HG03175 (cell line): ENCODE measurements at regions not wholly inside any gene's neighbourhood (a gene's known extent, or its start where the extent isn't known, plus 50 kb on each side); places are given as distances from the start of the nearest gene placed in this dataset.

Experiments used
- ATAC-seq: cut with Tn5 transposase; IDR thresholded peaks from one replicate; pipeline ENCODE4 v1.9.1; 2021; ENCODE audit warnings: mild to moderate bottlenecking, moderate library complexity; ENCODE audit not compliant: unreplicated experiment

- ATAC-seq: no peak
Measured at GRCh38 chr3:103926936-103927335, 1439.8 kb upstream of the ALCAM start.

DNA sequence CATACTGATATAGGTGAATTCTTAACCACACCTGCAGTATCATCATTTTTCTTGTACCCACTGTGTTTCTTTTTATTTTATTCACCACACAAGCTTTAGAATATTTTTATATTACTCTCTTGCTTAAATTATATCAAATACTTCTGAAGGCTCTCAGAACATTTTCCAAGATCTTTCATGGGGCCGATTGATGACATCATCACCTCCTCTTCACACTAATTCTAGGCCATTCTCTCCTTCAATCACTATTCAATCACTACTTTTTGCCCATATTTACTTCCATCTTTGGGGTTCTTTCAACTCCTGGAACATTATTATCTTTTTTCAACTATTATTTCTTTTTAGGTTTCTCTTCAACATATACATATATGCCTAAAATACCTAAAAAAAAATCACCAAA is 1438.8 kb upstream of the ALCAM start:
- no peak for ATAC-seq

DNA sequence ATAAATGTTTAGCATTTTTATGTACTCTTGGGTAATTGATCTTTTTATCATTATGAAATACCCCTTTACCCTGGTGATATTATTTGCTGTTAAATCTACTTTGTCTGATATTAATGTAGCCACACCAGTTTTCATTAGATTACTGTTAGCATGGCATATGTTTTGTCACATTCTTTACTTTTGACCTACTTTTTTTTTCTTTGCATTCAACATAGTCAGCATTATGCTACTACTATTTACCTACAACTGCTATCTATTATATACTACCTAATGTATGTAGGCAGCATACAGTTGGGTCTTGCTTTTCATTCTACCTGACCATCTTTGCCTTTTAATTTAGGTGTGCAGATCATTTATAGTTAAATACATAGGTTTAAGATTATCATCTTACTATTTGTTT is 1429.6 kb upstream of the ALCAM start:
- ATAC-seq: no peak

GRCh38 chr3:103947062-103947461 is 1419.6 kb upstream of the ALCAM start:
- ATAC-seq: no peak

DNA sequence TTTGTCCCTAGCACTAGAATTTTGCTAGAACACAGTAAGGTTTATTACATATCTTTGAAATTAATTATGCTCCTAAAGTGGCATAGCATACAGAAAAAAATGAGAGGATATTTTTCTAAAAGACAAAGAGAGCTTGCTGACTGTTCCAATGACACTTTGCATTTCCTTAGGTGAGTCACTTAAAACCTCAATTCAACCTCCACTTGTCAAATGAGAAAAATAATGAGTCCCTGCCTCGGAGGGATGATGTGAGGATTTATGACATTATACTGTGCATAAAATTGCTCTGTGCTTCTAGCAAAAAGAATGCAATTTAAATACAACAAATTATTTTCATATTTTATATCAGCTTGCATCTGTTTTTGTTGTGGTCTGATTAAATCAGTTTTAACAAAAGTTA is 1417.0 kb upstream of the ALCAM start:
- no peak for ATAC-seq

DNA sequence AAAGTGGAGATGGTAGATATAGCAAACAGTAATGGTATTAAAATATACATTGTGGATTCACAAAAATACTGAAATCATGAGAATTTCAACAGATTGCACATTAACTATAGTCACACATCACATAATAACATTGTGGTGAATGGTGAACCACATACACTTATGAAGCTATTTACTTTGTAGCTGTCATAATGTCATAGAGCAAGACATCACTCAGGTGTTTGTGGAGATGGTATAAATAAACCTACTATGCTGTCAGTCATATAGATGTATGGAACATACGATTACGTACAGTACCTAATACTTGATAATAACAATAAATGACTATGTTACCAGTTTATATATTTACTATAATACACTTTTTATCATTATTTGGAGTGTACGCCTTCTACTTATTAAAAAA is 1416.0 kb upstream of the ALCAM start:
- no peak for ATAC-seq

- ATAC-seq: no peak
Measured at GRCh38 chr3:103953796-103954195, 1412.9 kb upstream of the ALCAM start.

DNA sequence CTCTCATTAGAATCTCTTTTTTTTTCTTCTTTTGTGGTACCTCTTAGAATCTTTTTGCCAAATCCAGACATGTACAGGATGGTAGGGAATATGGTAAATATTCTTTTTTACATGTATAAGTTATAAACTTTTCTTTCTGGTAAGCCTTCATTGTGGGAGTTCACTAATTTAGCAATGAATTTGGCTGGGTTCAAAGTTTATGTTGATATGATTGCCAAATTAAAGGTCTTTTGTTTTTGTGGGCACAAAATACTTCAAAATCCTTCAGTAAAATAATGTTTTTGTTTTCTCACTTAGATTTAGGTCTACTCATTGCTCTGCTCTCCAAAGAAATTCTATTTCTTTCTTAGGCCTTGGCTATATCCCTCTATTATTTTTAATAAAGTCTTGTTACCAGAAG is 1405.9 kb upstream of the ALCAM start:
- ATAC-seq: no peak

GRCh38 chr3:103963599-103963998 is 1403.1 kb upstream of the ALCAM start:
- ATAC-seq: no peak

DNA sequence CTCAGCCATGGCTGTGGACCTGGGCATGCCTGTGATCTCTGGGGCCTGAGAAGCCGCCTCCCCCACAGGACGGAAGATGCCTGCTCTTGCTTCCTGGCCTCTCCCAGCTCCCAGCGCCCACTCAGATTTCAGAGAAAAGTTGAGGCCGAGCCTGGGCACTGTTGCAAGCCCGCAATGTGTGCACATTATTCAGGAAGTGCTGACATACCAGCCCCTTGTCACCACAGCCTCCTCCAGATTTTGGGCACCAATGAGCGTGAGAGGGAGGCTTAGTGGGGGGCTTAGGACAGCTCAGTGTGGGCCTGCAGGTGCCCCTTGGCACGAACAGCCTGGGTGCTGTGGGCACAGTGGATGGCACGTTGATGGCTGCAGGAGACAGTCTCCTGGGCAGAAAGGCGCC is 1400.9 kb upstream of the ALCAM start:
- no peak for ATAC-seq

- no peak for ATAC-seq
Measured at GRCh38 chr3:103966749-103967148, 1400.0 kb upstream of the ALCAM start.

- ATAC-seq: peak; percentile 79
Measured at GRCh38 chr3:103968131-103968530, 1398.6 kb upstream of the ALCAM start.

- peak; percentile 83 for ATAC-seq
Measured at GRCh38 chr3:103968751-103969150, 1398.0 kb upstream of the ALCAM start.

DNA sequence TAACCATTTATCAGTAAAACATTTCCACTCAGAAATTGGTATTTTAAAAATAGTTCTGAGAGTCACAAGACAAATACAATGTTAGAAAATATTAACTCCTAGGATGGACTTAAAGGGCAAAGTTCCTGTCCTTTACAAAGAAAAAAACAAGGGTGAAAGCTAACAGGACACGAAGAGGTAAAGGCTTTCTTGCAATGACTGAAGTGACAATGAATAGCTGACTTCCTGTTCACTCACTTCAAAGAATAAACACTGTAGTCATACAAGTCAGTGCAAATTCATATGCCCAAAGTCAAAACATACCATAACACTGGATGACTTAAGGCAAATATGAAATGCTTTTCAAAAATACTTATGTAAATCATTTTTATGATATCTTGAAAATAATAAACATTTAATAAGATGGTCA is 1389.8 kb upstream of the ALCAM start:
- peak; percentile 91 for ATAC-seq

DNA sequence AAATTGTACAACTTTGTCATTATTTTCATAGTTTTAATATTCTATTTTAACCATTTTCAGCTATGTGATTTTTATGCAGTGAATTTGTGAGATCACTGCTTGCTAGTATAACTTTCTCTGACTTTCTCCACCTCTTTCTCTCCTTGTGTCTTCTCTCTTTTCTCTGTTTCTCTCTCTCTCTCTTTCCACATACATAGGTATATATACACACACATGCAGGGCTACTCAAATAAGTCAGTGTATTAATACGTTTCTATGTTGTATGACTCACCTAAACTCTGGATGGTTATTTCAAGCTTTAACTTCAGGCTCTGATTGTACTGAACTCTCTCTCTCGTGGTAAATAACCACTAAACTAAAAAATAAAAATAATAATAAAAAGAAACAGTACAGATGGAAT is 1389.3 kb upstream of the ALCAM start:
- no peak for ATAC-seq

- ATAC-seq: no peak
Measured at GRCh38 chr3:103991461-103992115, 1375.1 kb upstream of the ALCAM start.

GRCh38 chr3:103992469-103992868 is 1374.2 kb upstream of the ALCAM start:
- ATAC-seq: no peak

DNA sequence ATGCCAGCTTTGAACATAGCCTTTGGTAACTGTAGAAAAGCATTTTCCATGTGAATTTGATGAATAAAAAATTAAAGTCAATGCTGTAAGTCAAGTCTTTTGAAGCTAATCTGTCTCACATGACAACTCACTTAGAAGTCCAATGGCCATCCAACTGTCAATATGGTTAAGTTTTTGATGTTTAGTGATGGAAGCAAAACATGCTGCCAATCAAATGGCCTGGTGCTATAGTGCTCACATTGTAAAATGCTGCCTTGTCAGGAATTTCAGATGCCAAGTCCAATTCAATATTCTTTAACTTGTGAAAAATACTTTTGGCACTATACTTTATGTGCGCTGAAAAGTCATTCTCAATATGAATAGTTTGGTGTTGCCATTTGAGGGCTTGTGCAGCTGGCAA is 1361.8 kb upstream of the ALCAM start:
- no peak for ATAC-seq

GRCh38 chr3:104005815-104006214 is 1360.9 kb upstream of the ALCAM start:
- ATAC-seq: no peak

- ATAC-seq: no peak
Measured at GRCh38 chr3:104018541-104018940, 1348.2 kb upstream of the ALCAM start.

DNA sequence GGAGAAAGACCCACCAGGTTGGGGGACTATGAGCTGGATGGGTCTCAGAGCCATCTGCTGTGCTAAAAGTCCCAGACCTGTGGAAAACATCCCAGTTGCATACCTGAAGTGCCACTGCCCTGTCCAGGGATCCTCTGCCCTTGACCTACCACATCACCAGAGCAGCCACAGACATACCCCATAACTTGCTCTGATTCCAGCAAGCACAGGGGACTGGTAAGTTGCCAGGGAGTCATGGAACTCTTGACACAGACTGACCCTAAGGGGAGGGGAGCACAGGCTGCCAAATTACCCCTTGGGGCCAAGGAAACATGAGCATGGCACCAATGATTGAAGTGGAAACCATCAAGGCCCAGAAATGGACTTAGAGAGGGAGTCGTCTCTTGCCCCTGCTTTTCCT is 1335.1 kb upstream of the ALCAM start:
- ATAC-seq: no peak

- no peak for ATAC-seq
Measured at GRCh38 chr3:104032283-104032682, 1334.4 kb upstream of the ALCAM start.

DNA sequence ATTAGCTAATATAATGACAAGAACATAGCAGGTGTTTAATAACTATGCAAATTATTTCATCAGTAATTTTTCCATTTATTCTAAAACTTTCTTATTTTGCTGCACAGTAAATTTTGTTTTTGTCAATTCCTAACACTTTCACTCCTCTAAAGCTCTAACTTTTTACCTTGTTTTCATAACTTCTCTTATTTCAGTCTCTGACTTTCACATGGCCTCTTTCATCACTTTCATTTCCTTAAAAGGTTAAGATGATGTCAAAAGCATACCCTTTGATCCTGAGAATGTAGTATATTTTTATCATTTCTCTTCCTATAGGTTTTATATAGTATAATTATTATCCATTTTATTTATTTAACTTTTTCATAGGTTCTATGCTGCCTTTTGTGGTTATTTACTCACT is 1325.8 kb upstream of the ALCAM start:
- ATAC-seq: peak; percentile 85
